ENCODE measurements at regions not wholly inside any gene's neighbourhood (a gene's known extent, or its start where the extent isn't known, plus 50 kb on each side); places are given as distances from the start of the nearest gene placed in this dataset.

- Histone ChIP-seq H3K4me1 (ENCODE audit: insufficient read depth, low read length, severe bottlenecking) (no peaks in the 10 kb centered on the region), H3K4me2 (ENCODE audit: low read length) (no peak overlapping the region), H2AFZ (ENCODE audit: low read length) (no peak overlapping the region), H3K9ac (ENCODE audit: low read length) (no peak overlapping the region), H3K79me2 (ENCODE audit: insufficient read depth, low read length) (no peaks in the 10 kb centered on the region), H3K27ac (ENCODE audit: low read depth, low read length, poor library complexity, severe bottlenecking) (no peak overlapping the region), H4K20me1 (ENCODE audit: insufficient read depth, low read length) (no peaks in the 10 kb centered on the region), H3F3A (ENCODE audit: insufficient read depth, low read length) (no peaks in the 10 kb centered on the region), H3K36me3 (ENCODE audit: insufficient read depth, low read length) (no peaks in the 10 kb centered on the region), H3K27me3 (ENCODE audit: insufficient read depth, low read length) (no peaks in the 10 kb centered on the region; the same call in 1 of the 2 replicates), H3K9me2 (ENCODE audit: low read depth, low read length) (no peaks in the 10 kb centered on the region), H3K9me3 (ENCODE audit: low read length) (no peaks in the 10 kb centered on the region), H3K4me3 (ENCODE audit: low read depth, low read length, poor library complexity, severe bottlenecking) (no peak overlapping the region)
- no peak for TF ChIP-seq EZH2 (IDR thresholded peaks at IDR 0.05; ENCODE audit: borderline replicate concordance, low read length)
- no peak for TF ChIP-seq CTCF (IDR thresholded peaks at IDR 0.05; ENCODE audit: low read length)
Measured at GRCh38 chr11:71341173-71341572, 88.8 kb upstream of the SHANK2 start.

- Histone ChIP-seq H3K9ac (ENCODE audit: low read length) (no peak overlapping the region), H3K36me3 (ENCODE audit: insufficient read depth, low read length) (no peaks in the 10 kb centered on the region), H3F3A (ENCODE audit: insufficient read depth, low read length) (no peaks in the 10 kb centered on the region), H3K79me2 (ENCODE audit: insufficient read depth, low read length) (no peaks in the 10 kb centered on the region), H4K20me1 (ENCODE audit: insufficient read depth, low read length) (no peaks in the 10 kb centered on the region), H2AFZ (ENCODE audit: low read length) (no peak overlapping the region), H3K27me3 (ENCODE audit: insufficient read depth, low read length) (no peaks in the 10 kb centered on the region; the same call in 1 of the 2 replicates), H3K4me3 (ENCODE audit: low read depth, low read length, poor library complexity, severe bottlenecking) (no peak overlapping the region), H3K4me1 (ENCODE audit: insufficient read depth, low read length, severe bottlenecking) (no peaks in the 10 kb centered on the region), H3K4me2 (ENCODE audit: low read length) (no peak overlapping the region), H3K9me2 (ENCODE audit: low read depth, low read length) (no peaks in the 10 kb centered on the region), H3K27ac (ENCODE audit: low read depth, low read length, poor library complexity, severe bottlenecking) (no peak overlapping the region), H3K9me3 (ENCODE audit: low read length) (no peaks in the 10 kb centered on the region)
- TF ChIP-seq CTCF (IDR thresholded peaks at IDR 0.05; ENCODE audit: low read length) (no peak), EZH2 (IDR thresholded peaks at IDR 0.05; ENCODE audit: borderline replicate concordance, low read length) (no peak)
Measured at GRCh38 chr11:71340086-71340606, 87.8 kb upstream of the SHANK2 start.

DNA sequence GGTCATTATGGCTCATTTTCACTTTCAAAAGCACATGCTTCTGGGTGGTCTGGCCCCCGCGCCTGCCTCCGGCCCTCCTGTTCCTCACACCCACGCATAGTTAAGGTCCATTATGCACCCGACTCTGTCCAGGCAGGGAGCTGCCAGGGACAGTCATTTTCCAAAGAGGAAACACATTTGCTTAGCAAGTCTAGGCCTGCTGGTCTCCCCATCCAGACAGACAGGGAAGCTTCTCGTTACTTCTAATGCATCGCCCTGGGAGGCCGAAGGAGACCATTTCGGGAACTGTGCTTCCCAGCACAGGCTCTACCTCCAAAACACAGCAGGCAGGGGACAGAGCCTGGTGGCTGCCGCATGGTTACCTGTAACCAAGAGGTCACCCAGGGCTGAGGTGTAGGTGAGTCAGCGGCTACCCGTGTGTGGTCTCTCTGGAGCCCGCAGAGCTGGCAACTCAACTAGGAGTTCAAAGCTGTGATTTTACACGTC is 87.1 kb upstream of the SHANK2 start:
- no peaks in the 10 kb centered on the region; the same call in 1 of the 2 replicates for H3K9me3 ChIP-seq (ENCODE audit: low read length)
- H3K4me1 ChIP-seq (ENCODE audit: insufficient read depth, low read length, severe bottlenecking), result no peaks in the 10 kb centered on the region
- no peak overlapping the region for H2AFZ ChIP-seq (ENCODE audit: low read length)
- no peak overlapping the region for H3K4me3 ChIP-seq (ENCODE audit: low read depth, low read length, poor library complexity, severe bottlenecking)
- H3F3A ChIP-seq (ENCODE audit: insufficient read depth, low read length), result no peaks in the 10 kb centered on the region
- no peaks in the 10 kb centered on the region; the same call in 1 of the 2 replicates for H3K27me3 ChIP-seq (ENCODE audit: insufficient read depth, low read length)
- H3K9me2 ChIP-seq (ENCODE audit: low read depth, low read length), result no peaks in the 10 kb centered on the region
- H3K4me2 ChIP-seq (ENCODE audit: low read length), result no peak overlapping the region
- no peak overlapping the region for H3K27ac ChIP-seq (ENCODE audit: low read depth, low read length, poor library complexity, severe bottlenecking)
- no peaks in the 10 kb centered on the region for H4K20me1 ChIP-seq (ENCODE audit: insufficient read depth, low read length)
- H3K36me3 ChIP-seq (ENCODE audit: insufficient read depth, low read length), result no peaks in the 10 kb centered on the region
- H3K79me2 ChIP-seq (ENCODE audit: insufficient read depth, low read length), result no peaks in the 10 kb centered on the region
- TF ChIP-seq CTCF (IDR thresholded peaks at IDR 0.05; ENCODE audit: low read length) (no peak), EZH2 (IDR thresholded peaks at IDR 0.05; ENCODE audit: borderline replicate concordance, low read length) (no peak)
- no peak overlapping the region for H3K9ac ChIP-seq (ENCODE audit: low read length)
